ENCODE measurements at regions not wholly inside any gene's neighbourhood (a gene's known extent, or its start where the extent isn't known, plus 50 kb on each side); places are given as distances from the start of the nearest gene placed in this dataset.
A peak's percentile ranks its signal among the peaks of the same experiment; 100 is the strongest.
"Not testable (repeated sequence)": the region's sequence is repeated elsewhere in the genome, so short reads cannot be mapped to it uniquely, and the experiment has no call there.

DNA sequence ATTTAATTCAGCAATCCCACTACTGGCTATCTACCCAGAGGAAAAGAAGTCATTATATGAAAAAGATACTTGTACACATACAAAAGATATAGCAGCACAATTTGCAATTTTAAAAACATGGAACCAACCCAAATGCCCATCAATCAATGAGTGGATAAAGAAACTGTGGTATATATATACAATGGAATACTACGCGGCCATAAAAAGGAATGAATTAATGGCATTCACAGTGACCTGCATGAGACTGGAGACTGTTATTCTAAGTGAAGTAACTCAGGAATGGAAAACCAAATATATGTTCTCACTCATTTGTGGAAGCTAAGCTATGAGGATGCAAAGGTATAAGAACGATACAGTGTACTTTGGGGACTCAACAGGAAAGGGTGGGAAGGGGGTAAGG lies 102.8 kb upstream of the KCNMA1 start:
- not testable (repeated sequence) for DNase-seq; H4K8ac ChIP-seq (ENCODE audit: low read depth, low read length); H3K9ac ChIP-seq (ENCODE audit: low read length); H3K9me3 ChIP-seq (ENCODE audit: insufficient read depth, low read depth, low read length); H3K23ac ChIP-seq (ENCODE audit: low read length); H3K4me1 ChIP-seq (ENCODE audit: control insufficient read depth in 1 of 2, insufficient read depth in 2 of 2, low read length in 2 of 2); H4K12ac ChIP-seq (ENCODE audit: low read depth, low read length); H3K4ac ChIP-seq (ENCODE audit: low read depth, low read length); H3K14ac ChIP-seq (ENCODE audit: low read length); H3K79me2 ChIP-seq (ENCODE audit: control insufficient read depth, insufficient read depth, low read length, poor library complexity); H2BK5ac ChIP-seq (ENCODE audit: low read depth, low read length, poor library complexity); H2BK12ac ChIP-seq (ENCODE audit: low read length); H2BK120ac ChIP-seq (ENCODE audit: insufficient read depth, low read length, poor library complexity); H3K36me3 ChIP-seq (ENCODE audit: control insufficient read depth in 1 of 2, insufficient read depth in 2 of 2, low read length in 2 of 2); H2AFZ ChIP-seq (ENCODE audit: insufficient read depth, low read length, poor library complexity); H3K4me3 ChIP-seq (ENCODE audit: low read depth, low read length); H3K79me1 ChIP-seq (ENCODE audit: low read length); H3K18ac ChIP-seq (ENCODE audit: low read length); H3K27ac ChIP-seq (ENCODE audit: low read depth, low read length); H3K4me2 ChIP-seq (ENCODE audit: low read length); H4K91ac ChIP-seq (ENCODE audit: low read depth, low read length); H2AK5ac ChIP-seq (ENCODE audit: low read length); H3K27me3 ChIP-seq (ENCODE audit: insufficient read depth, low read length)
- WGBS (ENCODE audit: extremely low coverage, insufficient coverage, insufficient read length) = no CpG with 5 or more reads among the region's 3 CpGs

DNA sequence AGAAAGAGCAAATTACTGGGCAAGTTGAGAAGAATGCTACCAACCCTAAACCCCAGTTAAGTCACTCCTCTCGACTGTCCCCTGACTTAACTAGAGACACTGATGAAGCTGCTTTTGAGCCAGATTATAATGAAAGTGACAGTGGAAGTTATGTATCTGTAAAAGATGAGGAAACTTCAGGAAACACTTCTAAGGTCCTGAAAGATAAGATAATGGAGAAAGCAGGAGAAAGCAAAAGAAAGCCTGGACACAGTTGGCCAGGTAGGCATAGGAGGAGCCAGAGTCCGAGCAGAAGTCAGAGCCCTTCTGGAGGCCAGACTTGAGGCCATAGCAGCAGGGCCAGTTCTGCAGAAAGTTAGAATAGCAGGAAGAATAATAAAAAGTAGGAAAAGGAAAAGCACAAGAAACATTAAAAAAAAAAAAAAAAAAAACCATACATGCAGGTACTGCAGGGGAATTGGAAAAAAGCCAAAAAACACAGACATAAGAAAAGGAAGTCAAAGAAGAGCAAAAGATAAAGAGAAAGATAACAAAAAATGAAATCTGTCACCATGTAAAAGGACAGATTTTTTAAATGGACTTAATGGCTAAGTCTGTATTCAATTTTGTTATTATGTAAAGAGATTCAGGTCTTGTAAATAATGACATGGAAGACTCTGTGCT lies 101.0 kb upstream of the KCNMA1 start:
- Histone ChIP-seq H2BK120ac (ENCODE audit: insufficient read depth, low read length, poor library complexity) (no peak overlapping the region), H3K79me2 (ENCODE audit: control insufficient read depth, insufficient read depth, low read length, poor library complexity) (no peaks in the 10 kb centered on the region), H4K91ac (ENCODE audit: low read depth, low read length) (no peak overlapping the region), H4K8ac (ENCODE audit: low read depth, low read length) (no peak overlapping the region), H2BK12ac (ENCODE audit: low read length) (no peak overlapping the region), H3K18ac (ENCODE audit: low read length) (no peak overlapping the region), H3K4ac (ENCODE audit: low read depth, low read length) (no peak overlapping the region), H3K4me3 (ENCODE audit: low read depth, low read length) (no peak overlapping the region), H3K4me1 (ENCODE audit: control insufficient read depth in 1 of 2, insufficient read depth in 2 of 2, low read length in 2 of 2) (peaks cover 0 to 3% of the 10 kb centered on the region in 2 experiments), H2AK5ac (ENCODE audit: low read length) (no peak overlapping the region), H3K27ac (ENCODE audit: low read depth, low read length) (no peak overlapping the region), H3K14ac (ENCODE audit: low read length) (no peak overlapping the region), H3K9ac (ENCODE audit: low read length) (no peak overlapping the region), H3K36me3 (ENCODE audit: control insufficient read depth in 1 of 2, insufficient read depth in 2 of 2, low read length in 2 of 2) (peaks cover 1 to 5% of the 10 kb centered on the region in 2 experiments), H3K23ac (ENCODE audit: low read length) (no peak overlapping the region), H4K12ac (ENCODE audit: low read depth, low read length) (no peak overlapping the region), H3K27me3 (ENCODE audit: insufficient read depth, low read length) (no peaks in the 10 kb centered on the region), H2AFZ (ENCODE audit: insufficient read depth, low read length, poor library complexity) (no peak overlapping the region), H3K9me3 (ENCODE audit: insufficient read depth, low read depth, low read length) (peaks cover 3% of the 10 kb centered on the region), H3K79me1 (ENCODE audit: low read length) (no peaks in the 10 kb centered on the region), H2BK5ac (ENCODE audit: low read depth, low read length, poor library complexity) (no peak overlapping the region), H3K4me2 (ENCODE audit: low read length) (no peak overlapping the region)
- DNase-seq = no peak
- WGBS (ENCODE audit: extremely low coverage, insufficient coverage, insufficient read length) = no CpG with 5 or more reads among the region's 2 CpGs

DNA sequence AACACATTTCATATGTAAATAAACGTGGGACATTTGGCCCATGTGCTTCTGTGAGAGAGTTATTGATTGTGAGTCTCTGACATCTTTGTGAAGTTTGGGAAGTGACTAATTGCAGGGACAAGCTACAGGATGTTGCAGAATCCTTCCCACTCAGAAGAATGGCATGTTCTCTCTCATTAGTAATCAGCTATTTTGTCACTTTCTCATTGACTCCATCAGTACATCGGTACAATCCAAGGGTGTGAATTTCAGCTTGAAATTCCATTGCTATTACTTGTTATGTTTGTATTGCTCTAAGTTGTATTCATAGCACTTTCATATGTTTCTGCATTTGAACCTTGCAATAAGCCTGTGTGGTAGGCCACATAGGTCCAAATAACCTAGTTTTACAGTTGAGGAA lies 100.0 kb upstream of the KCNMA1 start:
- no CpG with 5 or more reads among the region's 2 CpGs for WGBS (ENCODE audit: extremely low coverage, insufficient coverage, insufficient read length)
- no peak overlapping the region for H4K12ac ChIP-seq (ENCODE audit: low read depth, low read length)
- H2BK5ac ChIP-seq (ENCODE audit: low read depth, low read length, poor library complexity) = no peak overlapping the region
- H3K4ac ChIP-seq (ENCODE audit: low read depth, low read length) = no peak overlapping the region
- no peak overlapping the region for H2AK5ac ChIP-seq (ENCODE audit: low read length)
- no peak overlapping the region for H3K4me3 ChIP-seq (ENCODE audit: low read depth, low read length)
- peaks cover 3% of the 10 kb centered on the region for H3K9me3 ChIP-seq (ENCODE audit: insufficient read depth, low read depth, low read length)
- H4K91ac ChIP-seq (ENCODE audit: low read depth, low read length) = no peak overlapping the region
- H3K14ac ChIP-seq (ENCODE audit: low read length) = no peak overlapping the region
- DNase-seq = peak; percentile 21 to 87
- H2BK120ac ChIP-seq (ENCODE audit: insufficient read depth, low read length, poor library complexity) = no peak overlapping the region
- no peaks in the 10 kb centered on the region for H3K27me3 ChIP-seq (ENCODE audit: insufficient read depth, low read length)
- H3K79me1 ChIP-seq (ENCODE audit: low read length) = no peaks in the 10 kb centered on the region
- no peak overlapping the region for H3K4me2 ChIP-seq (ENCODE audit: low read length)
- peaks cover 1 to 5% of the 10 kb centered on the region in 2 experiments for H3K36me3 ChIP-seq (ENCODE audit: control insufficient read depth in 1 of 2, insufficient read depth in 2 of 2, low read length in 2 of 2)
- no peak overlapping the region for H4K8ac ChIP-seq (ENCODE audit: low read depth, low read length)
- no peak overlapping the region for H3K23ac ChIP-seq (ENCODE audit: low read length)
- H2AFZ ChIP-seq (ENCODE audit: insufficient read depth, low read length, poor library complexity) = no peak overlapping the region
- H3K79me2 ChIP-seq (ENCODE audit: control insufficient read depth, insufficient read depth, low read length, poor library complexity) = no peaks in the 10 kb centered on the region
- H2BK12ac ChIP-seq (ENCODE audit: low read length) = no peak overlapping the region
- no peak overlapping the region for H3K9ac ChIP-seq (ENCODE audit: low read length)
- no peak overlapping the region for H3K18ac ChIP-seq (ENCODE audit: low read length)
- no peak overlapping the region for H3K27ac ChIP-seq (ENCODE audit: low read depth, low read length)
- peaks cover 0 to 3% of the 10 kb centered on the region in 2 experiments for H3K4me1 ChIP-seq (ENCODE audit: control insufficient read depth in 1 of 2, insufficient read depth in 2 of 2, low read length in 2 of 2)

DNA sequence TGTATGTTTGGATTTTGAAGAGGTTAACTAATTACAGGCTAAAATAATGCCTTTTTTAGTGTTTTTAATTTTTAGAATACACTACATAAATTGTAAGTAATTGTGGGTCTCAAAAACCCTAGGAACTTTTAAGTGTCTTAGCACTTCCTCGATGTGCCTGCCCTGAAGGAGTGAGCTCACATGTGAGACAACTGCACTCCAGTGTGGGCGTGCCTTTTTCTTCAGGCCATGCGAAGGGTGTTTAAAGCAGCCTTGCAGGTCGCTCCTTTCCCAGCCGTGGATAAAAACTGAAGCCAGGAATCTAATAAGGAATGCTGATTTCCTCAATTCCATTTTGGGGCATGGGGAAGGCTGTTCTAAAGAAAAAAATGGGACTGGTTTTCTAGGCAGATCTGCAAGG lies 97.5 kb upstream of the KCNMA1 start:
- not testable (repeated sequence) for H3K14ac ChIP-seq (ENCODE audit: low read length); H3K27ac ChIP-seq (ENCODE audit: low read depth, low read length); H3K4me2 ChIP-seq (ENCODE audit: low read length); H2BK5ac ChIP-seq (ENCODE audit: low read depth, low read length, poor library complexity); H3K9me3 ChIP-seq (ENCODE audit: insufficient read depth, low read depth, low read length); H3K4me3 ChIP-seq (ENCODE audit: low read depth, low read length); H2BK120ac ChIP-seq (ENCODE audit: insufficient read depth, low read length, poor library complexity); H4K12ac ChIP-seq (ENCODE audit: low read depth, low read length); H3K27me3 ChIP-seq (ENCODE audit: insufficient read depth, low read length); H3K9ac ChIP-seq (ENCODE audit: low read length); H3K18ac ChIP-seq (ENCODE audit: low read length); H2AK5ac ChIP-seq (ENCODE audit: low read length); H3K4me1 ChIP-seq (ENCODE audit: control insufficient read depth in 1 of 2, insufficient read depth in 2 of 2, low read length in 2 of 2); H2AFZ ChIP-seq (ENCODE audit: insufficient read depth, low read length, poor library complexity); H3K4ac ChIP-seq (ENCODE audit: low read depth, low read length); H3K36me3 ChIP-seq (ENCODE audit: control insufficient read depth in 1 of 2, insufficient read depth in 2 of 2, low read length in 2 of 2); H4K8ac ChIP-seq (ENCODE audit: low read depth, low read length); DNase-seq; H3K79me1 ChIP-seq (ENCODE audit: low read length); H4K91ac ChIP-seq (ENCODE audit: low read depth, low read length); H3K79me2 ChIP-seq (ENCODE audit: control insufficient read depth, insufficient read depth, low read length, poor library complexity); H3K23ac ChIP-seq (ENCODE audit: low read length); H2BK12ac ChIP-seq (ENCODE audit: low read length)
- WGBS (ENCODE audit: extremely low coverage, insufficient coverage, insufficient read length) = no CpG with 5 or more reads among the region's 5 CpGs

All from trophoblast cell (in vitro differentiated cells and primary cell).